GM23338 (cell line): ENCODE measurements at regions not wholly inside any gene's neighbourhood (a gene's known extent, or its start where the extent isn't known, plus 50 kb on each side); places are given as distances from the start of the nearest gene placed in this dataset.

ENCODE experiments used
- ATAC-seq: fragments of 200-7000 bp; cut with Tn5 transposase; 3 replicates; pipeline ENCODE4 v1.9.1; 2020
- DNase-seq: peaks from one replicate; pipeline ENCODE4 v3.0.0-alpha.2; 2015; ENCODE audit warnings: low spot score
- H2AFZ ChIP-seq: fragments of 200-600 bp; sonication (generic); 2 replicates; pipeline ENCODE4 v1.8.0; 2016; ENCODE audit warnings: antibody characterized with exemption, mild to moderate bottlenecking, moderate library complexity
- H3F3A ChIP-seq: fragments of 200-600 bp; sonication (generic); replicated peaks from 2 replicates; pipeline ENCODE4 v1.8.0; 2017; ENCODE audit warnings: antibody characterized with exemption, mixed run types, low read depth
- H3K27ac ChIP-seq: fragments of 200-600 bp; sonication (generic); 2 replicates; pipeline ENCODE4 v1.6.1; 2016; ENCODE audit warnings: low read depth
- H3K27me3 ChIP-seq: fragments of 200-600 bp; sonication (generic); 2 replicates; pipeline ENCODE4 v1.8.0; 2016; ENCODE audit warnings: mild to moderate bottlenecking, mixed run types, moderate library complexity; ENCODE audit not compliant: insufficient read depth
- H3K36me3 ChIP-seq: fragments of 200-600 bp; sonication (generic); 2 replicates; pipeline ENCODE4 v1.8.0; 2016; ENCODE audit warnings: mild to moderate bottlenecking; ENCODE audit not compliant: insufficient read depth
- H3K4me1 ChIP-seq: fragments of 200-600 bp; sonication (generic); 2 replicates; pipeline ENCODE4 v1.8.0; 2016; ENCODE audit warnings: mild to moderate bottlenecking, moderate library complexity; ENCODE audit not compliant: insufficient read depth
- H3K4me2 ChIP-seq: fragments of 200-600 bp; sonication (generic); 2 replicates; pipeline ENCODE4 v1.7.1; 2017; ENCODE audit warnings: mixed run types
- H3K4me3 ChIP-seq: fragments of 200-600 bp; sonication (generic); 2 replicates; pipeline ENCODE4 v1.6.1; 2016; ENCODE audit warnings: mixed run types
- H3K79me2 ChIP-seq: fragments of 200-600 bp; sonication (generic); replicated peaks from 2 replicates; pipeline ENCODE4 v1.8.0; 2017; ENCODE audit warnings: mild to moderate bottlenecking; ENCODE audit not compliant: insufficient read depth
- H3K9me2 ChIP-seq: fragments of 200-600 bp; sonication (generic); 2 replicates; pipeline ENCODE4 v1.8.0; 2017; ENCODE audit not compliant: insufficient read depth
- H4K20me1 ChIP-seq: fragments of 200-600 bp; sonication (generic); replicated peaks from 2 replicates; pipeline ENCODE4 v1.8.0; 2017; ENCODE audit warnings: mild to moderate bottlenecking; ENCODE audit not compliant: insufficient read depth
- H3K27ac Mint-ChIP-seq: 2 replicates; pipeline ENCODE4 v1.8.0; 2020; ENCODE audit warnings: inconsistent platforms, mild to moderate bottlenecking, moderate library complexity, mixed read lengths
- H3K27me3 Mint-ChIP-seq: 3 replicates; pipeline ENCODE4 v1.8.0; 2022; ENCODE audit warnings: low read depth, mild to moderate bottlenecking, moderate library complexity, mixed read lengths, inconsistent platforms; ENCODE audit not compliant: insufficient read depth, poor library complexity
- H3K36me3 Mint-ChIP-seq: 3 replicates; pipeline ENCODE4 v1.8.0; 2021; ENCODE audit warnings: low read depth, mild to moderate bottlenecking, inconsistent platforms, moderate library complexity, mixed read lengths
- H3K4me1 Mint-ChIP-seq: 3 replicates; pipeline ENCODE4 v1.8.0; 2020; ENCODE audit warnings: mild to moderate bottlenecking, inconsistent platforms, mixed read lengths
- H3K4me3 Mint-ChIP-seq: 3 replicates; pipeline ENCODE4 v1.8.0; 2021; ENCODE audit warnings: moderate library complexity, mild to moderate bottlenecking, inconsistent platforms, mixed read lengths
- H3K9me3 Mint-ChIP-seq: 3 replicates; pipeline ENCODE4 v1.8.0; 2020; ENCODE audit warnings: moderate library complexity, mild to moderate bottlenecking, inconsistent platforms, mixed read lengths
- CREB1 ChIP-seq: fragments of 250-450 bp; sonication (Bioruptor Pico); IDR thresholded peaks from 2 replicates; pipeline ENCODE4 v1.5.0; 2020; ENCODE audit warnings: low read depth, mild to moderate bottlenecking, moderate library complexity
- EZH2 ChIP-seq: fragments of 200-600 bp; sonication (generic); IDR thresholded peaks from one replicate; pipeline ENCODE4 v1.8.0; 2017; ENCODE audit warnings: antibody characterized with exemption, mild to moderate bottlenecking, low read depth; ENCODE audit not compliant: unreplicated experiment
- EZH2phosphoT487 ChIP-seq: fragments of 200-600 bp; sonication (generic); IDR thresholded peaks from one replicate; pipeline ENCODE4 v1.8.1; 2018; ENCODE audit warnings: antibody characterized with exemption; ENCODE audit not compliant: unreplicated experiment
- JUNB ChIP-seq: IDR thresholded peaks from one replicate; pipeline ENCODE4 v1.6.1; 2016; ENCODE audit warnings: antibody characterized with exemption; ENCODE audit not compliant: unreplicated experiment
- POLR2AphosphoS5 ChIP-seq: IDR thresholded peaks from 2 replicates; pipeline ENCODE4 v1.6.1; 2016; ENCODE audit warnings: antibody characterized with exemption, low read depth
- STAT1 ChIP-seq: IDR thresholded peaks from one replicate; pipeline ENCODE4 v1.6.1; 2016; ENCODE audit warnings: antibody characterized with exemption; ENCODE audit not compliant: unreplicated experiment
- ZNF114 ChIP-seq: fragments of 250-450 bp; sonication (Bioruptor Pico); IDR thresholded peaks from 2 replicates; pipeline ENCODE4 v1.5.0; 2020; ENCODE audit warnings: mild to moderate bottlenecking, moderate library complexity
- ZNF331 ChIP-seq: fragments of 250-450 bp; sonication (Bioruptor Pico); IDR thresholded peaks from 2 replicates; pipeline ENCODE4 v1.5.0; 2020; ENCODE audit warnings: low read depth, mild to moderate bottlenecking, moderate library complexity
- TF ChIP-seq, protein P1 (sequence below): IDR thresholded peaks from 2 replicates; pipeline ENCODE4 v1.6.1; 2016; ENCODE audit warnings: antibody characterized with exemption
- TF ChIP-seq, protein P2 (sequence below), 2 experiments: fragments of 200-600 bp in 1 of 2; sonication (generic) in 1 of 2; conservative IDR thresholded peaks; 2 replicates each; pipeline versions ENCODE4 v1.5.1 to v1.6.1; 2016 to 2017; ENCODE audit warnings: antibody characterized with exemption in 2 of 2, low read depth in 2 of 2, mild to moderate bottlenecking in 2 of 2, moderate library complexity in 1 of 2
- TF ChIP-seq, protein P3 (sequence below): IDR thresholded peaks from one replicate; pipeline ENCODE4 v1.6.1; 2018; ENCODE audit warnings: antibody characterized with exemption; ENCODE audit not compliant: unreplicated experiment

DNA sequence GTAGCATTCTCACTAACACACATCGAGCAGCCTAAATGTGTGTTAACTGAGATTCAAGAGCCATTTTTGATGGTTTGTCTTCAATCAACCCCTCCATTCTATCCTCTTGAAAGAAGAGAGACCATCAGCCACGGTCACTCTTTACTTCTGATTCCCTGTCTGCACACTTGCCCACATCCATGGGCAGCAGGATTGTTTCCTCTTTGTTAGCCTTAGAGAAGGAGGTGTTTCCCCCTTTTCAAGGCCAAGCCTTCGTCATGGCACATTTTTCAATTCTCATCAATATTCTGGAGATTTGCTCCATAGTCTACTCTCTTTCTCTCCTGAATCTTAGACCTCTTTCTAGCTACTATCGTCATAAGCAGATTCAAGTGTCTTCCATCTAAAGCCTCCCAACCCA is 522.4 kb upstream of the NAALADL2 start:
- H3K27me3 ChIP-seq: no peaks in the 10 kb centered on the region
- no peaks in the 10 kb centered on the region for H3K27me3 Mint-ChIP-seq
- peak overlapping the region; percentile 14; the same call in 1 of the 2 replicates for H2AFZ ChIP-seq
- H3K9me2 ChIP-seq: no peaks in the 10 kb centered on the region
- DNase-seq: no peak
- H3F3A ChIP-seq: no peaks in the 10 kb centered on the region
- H3K9me3 Mint-ChIP-seq: no peaks in the 10 kb centered on the region
- no peaks in the 10 kb centered on the region for H4K20me1 ChIP-seq
- no peak overlapping the region for H3K4me3 ChIP-seq
- H3K4me1 ChIP-seq: peaks cover 5% of the 10 kb centered on the region; the same call in 1 of the 2 replicates
- peaks cover 7% of the 10 kb centered on the region for H3K4me1 Mint-ChIP-seq
- no peaks in the 10 kb centered on the region for H3K36me3 Mint-ChIP-seq
- H3K4me2 ChIP-seq: no peak overlapping the region
- H3K4me3 Mint-ChIP-seq: no peak overlapping the region
- TF ChIP-seq JUNB (no peak), POLR2AphosphoS5 (no peak), ZNF331 (CRISPR knock-in tag) (no peak), ZNF114 (CRISPR knock-in tag) (no peak), CREB1 (CRISPR knock-in tag) (no peak), EZH2phosphoT487 (no peak), STAT1 (no peak), EZH2 (no peak)
- TF ChIP-seq, protein P1, sequence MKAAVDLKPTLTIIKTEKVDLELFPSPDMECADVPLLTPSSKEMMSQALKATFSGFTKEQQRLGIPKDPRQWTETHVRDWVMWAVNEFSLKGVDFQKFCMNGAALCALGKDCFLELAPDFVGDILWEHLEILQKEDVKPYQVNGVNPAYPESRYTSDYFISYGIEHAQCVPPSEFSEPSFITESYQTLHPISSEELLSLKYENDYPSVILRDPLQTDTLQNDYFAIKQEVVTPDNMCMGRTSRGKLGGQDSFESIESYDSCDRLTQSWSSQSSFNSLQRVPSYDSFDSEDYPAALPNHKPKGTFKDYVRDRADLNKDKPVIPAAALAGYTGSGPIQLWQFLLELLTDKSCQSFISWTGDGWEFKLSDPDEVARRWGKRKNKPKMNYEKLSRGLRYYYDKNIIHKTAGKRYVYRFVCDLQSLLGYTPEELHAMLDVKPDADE: no peak
- TF ChIP-seq, protein P2, sequence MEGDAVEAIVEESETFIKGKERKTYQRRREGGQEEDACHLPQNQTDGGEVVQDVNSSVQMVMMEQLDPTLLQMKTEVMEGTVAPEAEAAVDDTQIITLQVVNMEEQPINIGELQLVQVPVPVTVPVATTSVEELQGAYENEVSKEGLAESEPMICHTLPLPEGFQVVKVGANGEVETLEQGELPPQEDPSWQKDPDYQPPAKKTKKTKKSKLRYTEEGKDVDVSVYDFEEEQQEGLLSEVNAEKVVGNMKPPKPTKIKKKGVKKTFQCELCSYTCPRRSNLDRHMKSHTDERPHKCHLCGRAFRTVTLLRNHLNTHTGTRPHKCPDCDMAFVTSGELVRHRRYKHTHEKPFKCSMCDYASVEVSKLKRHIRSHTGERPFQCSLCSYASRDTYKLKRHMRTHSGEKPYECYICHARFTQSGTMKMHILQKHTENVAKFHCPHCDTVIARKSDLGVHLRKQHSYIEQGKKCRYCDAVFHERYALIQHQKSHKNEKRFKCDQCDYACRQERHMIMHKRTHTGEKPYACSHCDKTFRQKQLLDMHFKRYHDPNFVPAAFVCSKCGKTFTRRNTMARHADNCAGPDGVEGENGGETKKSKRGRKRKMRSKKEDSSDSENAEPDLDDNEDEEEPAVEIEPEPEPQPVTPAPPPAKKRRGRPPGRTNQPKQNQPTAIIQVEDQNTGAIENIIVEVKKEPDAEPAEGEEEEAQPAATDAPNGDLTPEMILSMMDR (conservative IDR thresholded peaks at IDR 0.05; ENCODE audit: low read depth in 2 of 2): no peak
- TF ChIP-seq, protein P3, sequence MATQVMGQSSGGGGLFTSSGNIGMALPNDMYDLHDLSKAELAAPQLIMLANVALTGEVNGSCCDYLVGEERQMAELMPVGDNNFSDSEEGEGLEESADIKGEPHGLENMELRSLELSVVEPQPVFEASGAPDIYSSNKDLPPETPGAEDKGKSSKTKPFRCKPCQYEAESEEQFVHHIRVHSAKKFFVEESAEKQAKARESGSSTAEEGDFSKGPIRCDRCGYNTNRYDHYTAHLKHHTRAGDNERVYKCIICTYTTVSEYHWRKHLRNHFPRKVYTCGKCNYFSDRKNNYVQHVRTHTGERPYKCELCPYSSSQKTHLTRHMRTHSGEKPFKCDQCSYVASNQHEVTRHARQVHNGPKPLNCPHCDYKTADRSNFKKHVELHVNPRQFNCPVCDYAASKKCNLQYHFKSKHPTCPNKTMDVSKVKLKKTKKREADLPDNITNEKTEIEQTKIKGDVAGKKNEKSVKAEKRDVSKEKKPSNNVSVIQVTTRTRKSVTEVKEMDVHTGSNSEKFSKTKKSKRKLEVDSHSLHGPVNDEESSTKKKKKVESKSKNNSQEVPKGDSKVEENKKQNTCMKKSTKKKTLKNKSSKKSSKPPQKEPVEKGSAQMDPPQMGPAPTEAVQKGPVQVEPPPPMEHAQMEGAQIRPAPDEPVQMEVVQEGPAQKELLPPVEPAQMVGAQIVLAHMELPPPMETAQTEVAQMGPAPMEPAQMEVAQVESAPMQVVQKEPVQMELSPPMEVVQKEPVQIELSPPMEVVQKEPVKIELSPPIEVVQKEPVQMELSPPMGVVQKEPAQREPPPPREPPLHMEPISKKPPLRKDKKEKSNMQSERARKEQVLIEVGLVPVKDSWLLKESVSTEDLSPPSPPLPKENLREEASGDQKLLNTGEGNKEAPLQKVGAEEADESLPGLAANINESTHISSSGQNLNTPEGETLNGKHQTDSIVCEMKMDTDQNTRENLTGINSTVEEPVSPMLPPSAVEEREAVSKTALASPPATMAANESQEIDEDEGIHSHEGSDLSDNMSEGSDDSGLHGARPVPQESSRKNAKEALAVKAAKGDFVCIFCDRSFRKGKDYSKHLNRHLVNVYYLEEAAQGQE: no peak
- no peaks in the 10 kb centered on the region for H3K36me3 ChIP-seq
- no peaks in the 10 kb centered on the region for H3K79me2 ChIP-seq
- no peak overlapping the region for H3K27ac ChIP-seq
- no peak for ATAC-seq
- no peak overlapping the region for H3K27ac Mint-ChIP-seq
